Epithelial cell of esophagus (primary cell): ENCODE measurements at regions not wholly inside any gene's neighbourhood (a gene's known extent, or its start where the extent isn't known, plus 50 kb on each side); places are given as distances from the start of the nearest gene placed in this dataset.

Source experiments
- DNase-seq: peaks from one replicate; pipeline ENCODE4 v3.0.0; 2010; ENCODE audit warnings: low read depth
- H3K4me3 ChIP-seq: 2 replicates; pipeline ENCODE4 v1.5.1; 2011; ENCODE audit warnings: mild to moderate bottlenecking, low read length, control low read depth
- TF ChIP-seq, protein P1 (sequence below): IDR thresholded peaks from 2 replicates; pipeline ENCODE4 v1.5.1; 2011; ENCODE audit warnings: low read depth, mild to moderate bottlenecking, low read length, control low read depth, inconsistent platforms; ENCODE audit not compliant: insufficient read depth; ENCODE audit errors: missing control alignments

DNA sequence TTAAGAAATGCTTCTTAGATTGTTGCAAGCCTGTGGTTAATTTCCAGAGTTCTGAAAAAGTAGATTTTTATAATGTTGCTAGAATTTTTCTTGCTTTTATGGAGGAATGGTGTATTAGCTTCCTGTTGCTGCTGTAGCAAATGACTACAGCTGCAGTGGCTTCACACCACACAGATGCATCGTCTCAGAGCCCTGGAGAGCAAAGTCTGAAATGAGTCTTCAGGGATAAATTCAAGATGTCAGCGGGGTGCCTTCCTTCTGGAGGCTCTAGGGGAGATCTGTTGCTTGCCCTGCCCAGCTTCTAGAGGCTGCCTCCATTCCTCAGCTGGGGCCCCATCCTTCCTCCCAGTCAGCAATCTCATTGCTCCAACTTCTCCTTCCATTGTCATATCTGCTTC, 187.8 kb downstream of the ZNF516 start:
- DNase-seq, result no peak
- H3K4me3 ChIP-seq, result no peak overlapping the region
- TF ChIP-seq, protein P1, sequence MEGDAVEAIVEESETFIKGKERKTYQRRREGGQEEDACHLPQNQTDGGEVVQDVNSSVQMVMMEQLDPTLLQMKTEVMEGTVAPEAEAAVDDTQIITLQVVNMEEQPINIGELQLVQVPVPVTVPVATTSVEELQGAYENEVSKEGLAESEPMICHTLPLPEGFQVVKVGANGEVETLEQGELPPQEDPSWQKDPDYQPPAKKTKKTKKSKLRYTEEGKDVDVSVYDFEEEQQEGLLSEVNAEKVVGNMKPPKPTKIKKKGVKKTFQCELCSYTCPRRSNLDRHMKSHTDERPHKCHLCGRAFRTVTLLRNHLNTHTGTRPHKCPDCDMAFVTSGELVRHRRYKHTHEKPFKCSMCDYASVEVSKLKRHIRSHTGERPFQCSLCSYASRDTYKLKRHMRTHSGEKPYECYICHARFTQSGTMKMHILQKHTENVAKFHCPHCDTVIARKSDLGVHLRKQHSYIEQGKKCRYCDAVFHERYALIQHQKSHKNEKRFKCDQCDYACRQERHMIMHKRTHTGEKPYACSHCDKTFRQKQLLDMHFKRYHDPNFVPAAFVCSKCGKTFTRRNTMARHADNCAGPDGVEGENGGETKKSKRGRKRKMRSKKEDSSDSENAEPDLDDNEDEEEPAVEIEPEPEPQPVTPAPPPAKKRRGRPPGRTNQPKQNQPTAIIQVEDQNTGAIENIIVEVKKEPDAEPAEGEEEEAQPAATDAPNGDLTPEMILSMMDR, result no peak

DNA sequence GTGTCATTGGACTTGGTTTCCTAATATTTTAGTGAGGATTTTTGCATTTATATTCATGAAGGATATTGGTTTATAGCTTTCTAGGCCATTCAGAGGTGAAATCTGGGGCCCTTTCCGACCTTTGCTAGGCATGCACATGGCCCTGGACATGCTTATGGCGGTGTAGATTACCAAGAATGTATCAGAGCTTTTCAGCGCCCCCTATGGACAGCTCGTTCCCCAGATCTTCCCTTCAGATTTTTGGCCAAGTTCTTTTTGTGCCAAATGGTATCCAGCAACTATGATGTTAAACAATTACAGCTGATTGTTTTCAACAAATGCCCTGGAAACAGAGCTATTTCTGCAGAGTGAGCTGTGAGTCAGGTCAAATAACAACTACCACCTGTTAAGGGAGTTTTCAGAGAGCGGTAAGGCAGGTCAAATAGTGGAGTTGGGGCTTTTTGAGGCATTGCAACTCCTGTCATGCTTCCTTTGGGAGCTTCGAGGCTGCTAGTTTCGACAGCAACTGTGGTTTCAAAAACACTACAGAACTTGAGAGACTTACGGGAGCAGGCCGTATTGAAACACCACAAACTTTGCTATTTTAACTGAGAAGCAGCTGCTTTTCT, 188.3 kb downstream of the ZNF516 start:
- no peak for DNase-seq
- TF ChIP-seq, protein P1, result no peak
- no peak overlapping the region for H3K4me3 ChIP-seq

DNA sequence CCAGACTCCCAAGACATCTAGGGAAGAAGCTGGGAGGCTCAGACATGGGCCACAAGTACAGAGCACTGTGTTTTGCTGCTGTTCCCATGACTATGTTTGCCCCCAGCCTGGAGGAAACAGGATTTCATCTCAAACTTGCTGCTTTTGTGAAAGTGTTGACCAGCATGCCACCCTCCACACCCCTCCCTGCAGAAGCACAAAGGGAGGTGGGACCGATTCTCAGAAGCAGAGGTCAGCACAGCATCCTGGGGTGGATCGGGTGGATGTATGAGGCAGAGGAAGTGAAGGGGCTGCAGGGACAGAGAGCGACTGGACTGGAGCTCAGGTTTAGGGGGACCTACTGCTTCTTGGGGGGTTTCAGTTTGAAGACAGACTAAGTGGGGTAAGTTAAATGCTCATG, 209.2 kb downstream of the ZNF516 start:
- no peak for DNase-seq
- TF ChIP-seq, protein P1, result no peak
- no peak overlapping the region for H3K4me3 ChIP-seq

- TF ChIP-seq, protein P1, result no peak
Observed at GRCh38 chr18:76281565-76281964, 213.5 kb downstream of the ZNF516 start.

GRCh38 chr18:76277801-76278200, 217.2 kb downstream of the ZNF516 start:
- TF ChIP-seq, protein P1, result no peak
- DNase-seq, result no peak
- H3K4me3 ChIP-seq, result no peak overlapping the region

More at GRCh38 chr18:76281565-76281964, 213.5 kb downstream of the ZNF516 start:
- DNase-seq, result no peak
- no peak overlapping the region for H3K4me3 ChIP-seq

- TF ChIP-seq, protein P1, result no peak
- DNase-seq, result no peak
- no peak overlapping the region for H3K4me3 ChIP-seq
Observed at GRCh38 chr18:76275727-76276313, 219.2 kb downstream of the ZNF516 start.
